NT2/D1 (cell line): ENCODE measurements at regions not wholly inside any gene's neighbourhood (a gene's known extent, or its start where the extent isn't known, plus 50 kb on each side); places are given as distances from the start of the nearest gene placed in this dataset.

Experiments
- SUZ12 ChIP-seq: IDR thresholded peaks from 2 replicates; pipeline ENCODE4 v1.6.1; 2011; ENCODE audit not compliant: insufficient read length, insufficient read depth; ENCODE audit errors: extremely low read depth
- YY1 ChIP-seq: IDR thresholded peaks from 2 replicates; pipeline ENCODE4 v1.6.1; 2011; ENCODE audit not compliant: insufficient read length, insufficient read depth
- ZNF274 ChIP-seq: IDR thresholded peaks from 2 replicates; pipeline ENCODE4 v1.6.1; 2011; ENCODE audit warnings: mild to moderate bottlenecking, low read depth, low read length

DNA sequence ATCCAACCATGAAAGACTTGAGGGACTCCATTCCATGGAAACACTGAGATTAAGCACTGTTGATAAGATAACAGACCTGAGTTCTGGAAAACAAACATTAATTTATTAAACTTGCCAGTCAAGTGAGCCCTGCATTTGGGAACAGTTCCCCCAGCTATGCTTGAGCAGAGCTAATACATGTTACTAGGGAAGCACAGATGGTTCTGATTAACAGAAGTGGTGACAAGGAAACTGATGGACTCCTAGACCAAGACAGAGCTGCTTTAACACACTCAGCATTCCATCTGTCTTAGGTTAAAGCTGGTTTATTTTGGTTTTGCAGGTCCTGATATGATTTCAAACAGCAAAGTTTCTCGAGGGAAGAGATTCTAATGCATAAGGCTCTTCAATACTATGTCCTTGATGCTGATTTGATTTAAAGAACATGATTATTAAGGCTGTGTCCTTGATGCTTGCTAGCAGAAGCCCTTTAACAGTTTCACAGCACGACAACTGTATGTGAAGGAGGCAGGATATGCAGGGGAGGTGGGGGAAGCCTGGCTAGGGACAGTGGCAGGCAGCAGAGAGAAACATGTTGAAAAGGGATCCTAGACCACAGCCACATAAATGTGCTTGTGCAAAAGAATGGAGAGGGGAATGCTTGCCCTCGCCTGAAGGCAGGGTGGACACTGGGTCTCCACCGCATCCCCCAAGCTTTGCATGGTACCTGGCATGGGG lies 66.2 kb downstream of the ACTBL2 start:
- TF ChIP-seq YY1 (no peak), ZNF274 (no peak), SUZ12 (no peak)
